ENCODE measurements at regions not wholly inside any gene's neighbourhood (a gene's known extent, or its start where the extent isn't known, plus 50 kb on each side); places are given as distances from the start of the nearest gene placed in this dataset.

DNA sequence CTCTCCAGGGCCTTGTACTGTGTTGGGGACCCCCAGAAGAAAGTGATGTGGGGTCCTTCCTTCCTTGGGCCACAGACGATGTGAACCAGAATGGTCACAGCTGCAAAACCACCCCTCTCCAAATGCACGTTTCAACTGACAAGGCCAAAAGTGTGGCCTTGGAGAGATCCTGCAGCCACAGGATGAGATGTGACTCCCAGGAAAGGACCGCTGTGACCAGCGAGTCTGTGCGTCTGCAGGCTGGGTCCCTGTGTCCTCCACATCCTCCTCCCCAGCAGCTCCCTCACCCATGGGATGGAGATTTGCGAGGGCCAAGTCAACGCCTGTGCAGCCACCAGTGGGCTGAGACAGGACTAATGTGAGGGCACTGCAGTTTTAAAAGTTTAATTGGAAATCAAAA is 247.0 kb downstream of the ERMARD start:
- no peak overlapping the region for H4K91ac ChIP-seq (replicated peaks; ENCODE audit: insufficient read length, low read length)
- no peak overlapping the region for H3K9ac ChIP-seq (replicated peaks in 1 of 4; ENCODE audit: extremely low read depth in 1 of 4, low read depth in 3 of 4, low read length in 3 of 4)
- DNase-seq (ENCODE audit: low read depth in 1 of 2, low spot score in 2 of 2) (no peak), FAIRE-seq (no peak)
- H3K4me2 ChIP-seq (ENCODE audit: insufficient read depth in 1 of 2, low read depth in 2 of 2, low read length in 2 of 2): no peak overlapping the region
- peaks cover 3% of the 10 kb centered on the region; the same call in 1 of the 2 replicates for H3K23me2 ChIP-seq (ENCODE audit: low read depth, low read length)
- H2BK120ac ChIP-seq (replicated peaks; ENCODE audit: low read depth, low read length): no peak overlapping the region
- H3K14ac ChIP-seq (ENCODE audit: insufficient read length): no peak overlapping the region
- H3K27me3 ChIP-seq (replicated peaks in 1 of 4; ENCODE audit: control insufficient read depth in 3 of 4, extremely low read depth in 1 of 4, insufficient read depth in 3 of 4, low read length in 3 of 4): no peaks in the 10 kb centered on the region; a peak in 1 of 7 replicates
- no peak overlapping the region for H3K27ac ChIP-seq (ENCODE audit: low read depth, low read length)
- H2BK5ac ChIP-seq (ENCODE audit: low read depth, low read length): no peak overlapping the region
- H3K4me3 ChIP-seq (ENCODE audit: extremely low read depth in 1 of 4, insufficient read depth in 2 of 4, low read depth in 3 of 4, low read length in 4 of 4): no peak overlapping the region
- no peak overlapping the region for H2BK15ac ChIP-seq (ENCODE audit: low read length)
- H2BK12ac ChIP-seq (ENCODE audit: low read depth, low read length): no peak overlapping the region; the same call in 1 of the 2 replicates
- POLR2A ChIA-PET (ENCODE audit: partially characterized antibody): no interaction called here
- no peak overlapping the region for H4K5ac ChIP-seq (ENCODE audit: insufficient read length, low read depth, low read length)
- H2AFZ ChIP-seq (ENCODE audit: low read length): no peak overlapping the region
- TF ChIP-seq RFX5 (IDR thresholded peaks at IDR 0.05; ENCODE audit: borderline replicate concordance, low read depth, low read length) (no peak), POLR2A (IDR thresholded peaks at IDR 0.05; ENCODE audit: control extremely low read depth in 1 of 2, low read depth in 2 of 2, low read length in 2 of 2) (no peak), PHF8 (conservative IDR thresholded peaks at IDR 0.05; ENCODE audit: low read depth, low read length) (no peak), TEAD4 (IDR thresholded peaks at IDR 0.05; ENCODE audit: low read depth, low read length) (no peak), CHD2 (IDR thresholded peaks at IDR 0.05; ENCODE audit: low read length) (no peak), CBX8 (IDR thresholded peaks at IDR 0.05; ENCODE audit: borderline replicate concordance, low read depth, low read length) (no peak), ZNF274 (IDR thresholded peaks at IDR 0.05; ENCODE audit: borderline replicate concordance, extremely low read depth, low read length) (no peak)
- TF ChIP-seq, protein P1, sequence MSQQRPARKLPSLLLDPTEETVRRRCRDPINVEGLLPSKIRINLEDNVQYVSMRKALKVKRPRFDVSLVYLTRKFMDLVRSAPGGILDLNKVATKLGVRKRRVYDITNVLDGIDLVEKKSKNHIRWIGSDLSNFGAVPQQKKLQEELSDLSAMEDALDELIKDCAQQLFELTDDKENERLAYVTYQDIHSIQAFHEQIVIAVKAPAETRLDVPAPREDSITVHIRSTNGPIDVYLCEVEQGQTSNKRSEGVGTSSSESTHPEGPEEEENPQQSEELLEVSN (IDR thresholded peaks at IDR 0.05): no peak
- TF ChIP-seq, protein P2, sequence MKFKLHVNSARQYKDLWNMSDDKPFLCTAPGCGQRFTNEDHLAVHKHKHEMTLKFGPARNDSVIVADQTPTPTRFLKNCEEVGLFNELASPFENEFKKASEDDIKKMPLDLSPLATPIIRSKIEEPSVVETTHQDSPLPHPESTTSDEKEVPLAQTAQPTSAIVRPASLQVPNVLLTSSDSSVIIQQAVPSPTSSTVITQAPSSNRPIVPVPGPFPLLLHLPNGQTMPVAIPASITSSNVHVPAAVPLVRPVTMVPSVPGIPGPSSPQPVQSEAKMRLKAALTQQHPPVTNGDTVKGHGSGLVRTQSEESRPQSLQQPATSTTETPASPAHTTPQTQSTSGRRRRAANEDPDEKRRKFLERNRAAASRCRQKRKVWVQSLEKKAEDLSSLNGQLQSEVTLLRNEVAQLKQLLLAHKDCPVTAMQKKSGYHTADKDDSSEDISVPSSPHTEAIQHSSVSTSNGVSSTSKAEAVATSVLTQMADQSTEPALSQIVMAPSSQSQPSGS (IDR thresholded peaks at IDR 0.05; ENCODE audit: low read length): no peak
- H4K8ac ChIP-seq (ENCODE audit: extremely low read depth, insufficient read depth, low read length): no peak overlapping the region
- H3K9me3 ChIP-seq (ENCODE audit: insufficient read depth in 2 of 2, low read depth in 1 of 2, low read length in 1 of 2): peaks cover 28% of the 10 kb centered on the region in 2 experiments
- CTCF ChIA-PET (ENCODE audit: partially characterized antibody): interaction anchor here (0.6 to 1.5 kb wide), 3 partner anchors 31 to 167 kb away, joined by 3 to 5 read pairs (median 3); no protein-coding TSS in a partner anchor
- no peak overlapping the region for H3K23ac ChIP-seq (ENCODE audit: insufficient read length)
- no peak overlapping the region for H2AK5ac ChIP-seq (ENCODE audit: low read depth, low read length)
- no peak overlapping the region for H3K18ac ChIP-seq (ENCODE audit: extremely low read depth, low read length)
- H3K36me3 ChIP-seq (ENCODE audit: control insufficient read depth in 2 of 4, insufficient read depth in 4 of 4, low read length in 3 of 4): peaks cover 0 to 3% (median 0%) of the 10 kb centered on the region in 4 experiments; a peak in 1 of 8 replicates
- H3K79me2 ChIP-seq (ENCODE audit: control insufficient read depth in 1 of 2, insufficient read depth in 2 of 2, low read length in 2 of 2): peaks cover 0 to 4% of the 10 kb centered on the region in 2 experiments; a peak in 1 of 4 replicates
- peaks cover 0 to 2% of the 10 kb centered on the region in 2 experiments for H4K20me1 ChIP-seq (replicated peaks in 1 of 2; ENCODE audit: control insufficient read depth in 1 of 2, insufficient read depth in 2 of 2, low read length in 2 of 2)
- no peak overlapping the region for H2BK20ac ChIP-seq (ENCODE audit: low read length)
- no peak overlapping the region for H3K4ac ChIP-seq (replicated peaks; ENCODE audit: insufficient read length, low read depth, low read length)
- H3K79me1 ChIP-seq (ENCODE audit: low read depth, low read length): no peaks in the 10 kb centered on the region
- no peak overlapping the region for H3K56ac ChIP-seq (replicated peaks; ENCODE audit: insufficient read length, low read depth, low read length)
- WGBS, 2 experiments (ENCODE audit: extremely low coverage in 1 of 2, insufficient coverage in 1 of 2, insufficient read length in 1 of 2, insufficient replicate concordance in 2 of 2, low coverage in 1 of 2, low lambda C conversion rate in 2 of 2, missing lambda C conversion rate in 1 of 2): 93% methylated on average over 7 of the region's 7 CpGs; no CpG with 5 or more reads in 1 of the 2 experiments
- no peaks in the 10 kb centered on the region; a peak in 1 of 7 replicates for H3K4me1 ChIP-seq (replicated peaks in 1 of 4; ENCODE audit: control insufficient read depth in 3 of 4, insufficient read depth in 4 of 4, low read length in 3 of 4)

Measured in H1 (cell line).